Activated CD4-positive, alpha-beta T cell treated with anti-CD3 and anti-CD28 coated beads for 36 hours (primary cell): ENCODE measurements at regions not wholly inside any gene's neighbourhood (a gene's known extent, or its start where the extent isn't known, plus 50 kb on each side); places are given as distances from the start of the nearest gene placed in this dataset.
"Not testable (repeated sequence)": the region's sequence is repeated elsewhere in the genome, so short reads cannot be mapped to it uniquely, and the experiment has no call there.

Source experiments
- ATAC-seq: fragments of 200-7000 bp; cut with Tn5 transposase; one replicate; pipeline ENCODE4 v1.10.0; 2021; ENCODE audit warnings: mild to moderate bottlenecking, moderate library complexity
- CTCF ChIA-PET: fragments of 350-600 bp; sonication (Branson Sonifier 250); formaldehyde crosslinking; loops from one replicate; lab custom pipeline; 2021; ENCODE audit warnings: antibody characterized with exemption; lab: Charles Lee
- POLR2A ChIA-PET: fragments of 350-600 bp; sonication (Branson Sonifier 250); formaldehyde crosslinking; loops from one replicate; lab custom pipeline; 2021; ENCODE audit warnings: antibody characterized with exemption, inconsistent platforms; lab: Charles Lee
- DNase-seq: peaks from one replicate; pipeline ENCODE4 v3.0.0-alpha.2; 2020
- H3K27ac Mint-ChIP-seq: one replicate; pipeline ENCODE4 v1.8.0; 2021; ENCODE audit warnings: mixed read lengths
- H3K27me3 Mint-ChIP-seq: one replicate; pipeline ENCODE4 v1.8.0; 2021; ENCODE audit warnings: mixed read lengths
- H3K36me3 Mint-ChIP-seq: one replicate; pipeline ENCODE4 v1.8.0; 2021; ENCODE audit warnings: low read depth, mixed read lengths
- H3K4me1 Mint-ChIP-seq: one replicate; pipeline ENCODE4 v1.8.0; 2021; ENCODE audit warnings: mixed read lengths
- H3K4me3 Mint-ChIP-seq: one replicate; pipeline ENCODE4 v1.8.0; 2021; ENCODE audit warnings: mild to moderate bottlenecking, moderate library complexity, mixed read lengths
- H3K9me3 Mint-ChIP-seq: one replicate; pipeline ENCODE4 v1.8.0; 2021; ENCODE audit warnings: low read depth, mixed read lengths
- intact Hi-C, 2 experiments: fragments of 100-400 bp; cut with DNase I in 1 of 2; cut with micrococcal nuclease in 1 of 2; formaldehyde crosslinking; loops; one replicate each; pipeline versions ENCODE4 v1.14.2 to v1.15.1; 2022 to 2024; cut with DNase I, micrococcal nuclease

DNA sequence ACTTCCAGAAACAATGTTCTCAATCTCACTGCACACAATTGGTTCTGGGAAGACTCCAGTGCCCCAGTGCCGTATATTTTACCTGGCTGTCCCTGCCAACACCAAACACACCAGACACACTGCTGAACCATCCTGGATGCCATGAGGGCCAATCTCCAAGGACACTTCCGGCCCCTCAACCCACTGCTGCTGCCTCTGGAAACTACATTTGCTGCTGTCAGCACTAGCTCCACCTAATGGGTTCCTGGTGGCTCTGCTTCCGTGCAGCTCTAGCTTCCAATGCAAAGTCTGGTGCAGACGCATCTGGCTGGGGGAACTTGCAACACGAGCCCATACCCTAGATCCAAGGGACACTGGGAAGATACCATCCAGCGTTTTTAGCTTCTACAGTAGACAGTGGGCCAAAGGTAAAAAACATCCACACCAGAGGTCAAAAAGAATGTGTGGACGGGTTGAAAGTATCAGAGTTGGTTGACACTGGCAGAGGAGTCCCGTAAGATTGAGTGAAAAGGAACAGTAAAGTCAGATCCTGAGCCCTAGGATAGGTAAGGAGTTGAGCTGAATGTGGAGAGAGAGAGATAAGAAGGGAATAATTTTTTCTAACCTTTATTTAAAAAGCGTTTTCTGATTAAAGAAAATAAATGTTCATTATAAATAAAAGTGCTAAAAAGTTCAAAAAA lies 99.7 kb upstream of the KIF2A start:
- ChIA-PET CTCF (interaction anchor here (0.9 kb wide), 1 partner anchor 91 kb away, joined by 3 read pairs; no protein-coding TSS in a partner anchor), POLR2A (no interaction called here)
- peaks cover 32% of the 10 kb centered on the region for H3K27me3 Mint-ChIP-seq
- no peak overlapping the region for H3K4me3 Mint-ChIP-seq
- ATAC-seq: no peak
- DNase-seq: no peak
- H3K36me3 Mint-ChIP-seq: no peaks in the 10 kb centered on the region
- H3K27ac Mint-ChIP-seq: no peak overlapping the region
- H3K9me3 Mint-ChIP-seq: no peaks in the 10 kb centered on the region
- intact Hi-C loops: loop anchor here (10.0 kb wide), 1 partner anchor 569 kb away; no protein-coding TSS in a partner anchor
- H3K4me1 Mint-ChIP-seq: no peaks in the 10 kb centered on the region

GRCh38 chr5:62208218-62208852 lies 97.7 kb upstream of the KIF2A start:
- H3K36me3 Mint-ChIP-seq: no peaks in the 10 kb centered on the region
- POLR2A ChIA-PET: no interaction called here
- H3K4me3 Mint-ChIP-seq: no peak overlapping the region
- CTCF ChIA-PET: interaction anchor here (1.6 kb wide), 1 partner anchor 10 kb away, joined by 4 read pairs; no protein-coding TSS in a partner anchor
- ATAC-seq (no peak), DNase-seq (no peak)
- H3K9me3 Mint-ChIP-seq: no peaks in the 10 kb centered on the region
- intact Hi-C loops: loop anchor here (10.0 kb wide), 1 partner anchor 566 kb away; no protein-coding TSS in a partner anchor
- no peak overlapping the region for H3K27ac Mint-ChIP-seq
- H3K27me3 Mint-ChIP-seq: peaks cover 30% of the 10 kb centered on the region
- no peaks in the 10 kb centered on the region for H3K4me1 Mint-ChIP-seq

DNA sequence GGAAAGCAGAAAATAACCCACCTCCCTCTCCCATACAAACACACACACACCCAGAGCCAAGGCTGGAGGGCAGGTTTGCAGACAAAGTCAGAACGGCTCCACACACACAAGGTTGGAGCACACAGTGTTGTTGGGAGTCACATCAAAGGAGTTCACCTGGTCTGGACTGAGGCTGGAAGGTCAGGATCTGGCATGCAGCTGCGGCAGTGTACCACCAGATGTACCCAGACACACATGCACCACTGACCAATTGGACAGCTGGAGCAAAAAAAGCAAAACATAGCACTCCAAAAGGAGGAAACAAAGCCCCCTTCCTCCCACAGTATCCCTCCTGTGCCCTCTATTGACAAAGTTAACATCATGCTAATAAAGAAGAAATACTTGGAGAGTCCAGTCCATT lies 94.6 kb upstream of the KIF2A start:
- intact Hi-C loops: no loop called here
- H3K27ac Mint-ChIP-seq: no peak overlapping the region
- ChIA-PET CTCF (interaction anchor here (0.6 to 0.7 kb wide), 2 partner anchors 116 to 1072 kb away, joined by 3 read pairs; no protein-coding TSS in a partner anchor), POLR2A (no interaction called here)
- peaks cover 14% of the 10 kb centered on the region for H3K27me3 Mint-ChIP-seq
- DNase-seq: no peak
- no peak for ATAC-seq
- H3K4me1 Mint-ChIP-seq: peaks cover 4% of the 10 kb centered on the region
- H3K36me3 Mint-ChIP-seq: no peaks in the 10 kb centered on the region
- no peaks in the 10 kb centered on the region for H3K9me3 Mint-ChIP-seq
- no peak overlapping the region for H3K4me3 Mint-ChIP-seq

DNA sequence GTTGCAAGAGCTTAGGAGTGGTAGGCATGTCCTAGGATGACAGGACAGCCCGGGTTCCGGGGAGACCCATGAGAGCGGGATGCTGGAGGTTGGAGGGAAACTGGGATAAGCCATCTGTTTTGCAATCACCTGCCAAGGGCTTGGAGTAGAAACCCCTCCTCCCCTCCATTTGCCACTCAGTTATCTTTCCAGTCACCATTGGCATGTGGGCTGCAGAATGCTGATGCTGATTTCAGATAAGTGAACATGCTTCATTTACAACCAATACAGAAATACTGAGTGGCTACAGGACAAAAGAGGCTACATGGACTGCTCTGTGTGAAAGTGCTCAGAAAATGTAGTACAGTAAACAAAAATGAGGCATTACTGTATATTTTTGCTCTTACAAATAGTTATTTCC lies 93.4 kb upstream of the KIF2A start:
- H3K27ac Mint-ChIP-seq: no peak overlapping the region
- intact Hi-C loops: no loop called here
- no peaks in the 10 kb centered on the region for H3K36me3 Mint-ChIP-seq
- peaks cover 4% of the 10 kb centered on the region for H3K4me1 Mint-ChIP-seq
- CTCF ChIA-PET: no interaction called here
- ATAC-seq: no peak
- no peak overlapping the region for H3K4me3 Mint-ChIP-seq
- POLR2A ChIA-PET: no interaction called here
- peaks cover 13% of the 10 kb centered on the region for H3K27me3 Mint-ChIP-seq
- DNase-seq: no peak
- no peaks in the 10 kb centered on the region for H3K9me3 Mint-ChIP-seq

- Mint-ChIP-seq H3K9me3 (no peaks in the 10 kb centered on the region), H3K27ac (no peak overlapping the region), H3K4me3 (no peak overlapping the region), H3K36me3 (no peaks in the 10 kb centered on the region), H3K27me3 (peaks cover 9% of the 10 kb centered on the region), H3K4me1 (peaks cover 4% of the 10 kb centered on the region)
- ATAC-seq: peak; percentile 84
- DNase-seq: no peak
- intact Hi-C loops: no loop called here
- CTCF ChIA-PET: no interaction called here
- POLR2A ChIA-PET: no interaction called here
Measured at GRCh38 chr5:62214701-62215100, 91.3 kb upstream of the KIF2A start.

DNA sequence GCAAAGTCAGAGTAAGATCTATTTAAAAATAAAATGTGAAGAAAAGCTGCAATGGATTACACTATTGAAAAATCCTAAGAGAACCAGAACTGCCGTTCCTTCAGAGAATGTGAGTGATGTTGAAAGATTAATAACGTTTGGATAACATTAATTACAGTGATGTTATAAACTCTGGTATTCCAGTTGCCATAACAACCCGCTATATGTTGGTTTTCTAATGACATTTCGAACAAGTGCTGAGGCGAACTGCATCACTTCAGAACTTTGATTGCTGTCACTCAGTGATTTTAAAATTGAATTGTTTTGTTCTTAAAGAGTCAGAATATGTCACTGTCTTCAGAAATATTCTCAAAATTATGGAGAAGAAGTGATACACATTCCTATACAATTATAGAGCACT lies 89.4 kb upstream of the KIF2A start:
- H3K9me3 Mint-ChIP-seq, H3K27me3 Mint-ChIP-seq, H3K36me3 Mint-ChIP-seq, intact Hi-C loops, H3K4me1 Mint-ChIP-seq, H3K27ac Mint-ChIP-seq, DNase-seq, ATAC-seq, POLR2A ChIA-PET, CTCF ChIA-PET, H3K4me3 Mint-ChIP-seq: not testable (repeated sequence)

- intact Hi-C loops, POLR2A ChIA-PET, H3K9me3 Mint-ChIP-seq, H3K27ac Mint-ChIP-seq, CTCF ChIA-PET, DNase-seq, H3K36me3 Mint-ChIP-seq, ATAC-seq, H3K27me3 Mint-ChIP-seq, H3K4me3 Mint-ChIP-seq, H3K4me1 Mint-ChIP-seq: not testable (repeated sequence)
Measured at GRCh38 chr5:62217095-62217494, 88.9 kb upstream of the KIF2A start.

GRCh38 chr5:62218860-62219259 lies 87.1 kb upstream of the KIF2A start:
- intact Hi-C loops, ATAC-seq, H3K27me3 Mint-ChIP-seq, H3K9me3 Mint-ChIP-seq, POLR2A ChIA-PET, DNase-seq, H3K27ac Mint-ChIP-seq, H3K4me3 Mint-ChIP-seq, H3K4me1 Mint-ChIP-seq, H3K36me3 Mint-ChIP-seq: not testable (repeated sequence)
- CTCF ChIA-PET: interaction anchor here (1.2 kb wide), 1 partner anchor 134 kb away, joined by 4 read pairs; no protein-coding TSS in a partner anchor

DNA sequence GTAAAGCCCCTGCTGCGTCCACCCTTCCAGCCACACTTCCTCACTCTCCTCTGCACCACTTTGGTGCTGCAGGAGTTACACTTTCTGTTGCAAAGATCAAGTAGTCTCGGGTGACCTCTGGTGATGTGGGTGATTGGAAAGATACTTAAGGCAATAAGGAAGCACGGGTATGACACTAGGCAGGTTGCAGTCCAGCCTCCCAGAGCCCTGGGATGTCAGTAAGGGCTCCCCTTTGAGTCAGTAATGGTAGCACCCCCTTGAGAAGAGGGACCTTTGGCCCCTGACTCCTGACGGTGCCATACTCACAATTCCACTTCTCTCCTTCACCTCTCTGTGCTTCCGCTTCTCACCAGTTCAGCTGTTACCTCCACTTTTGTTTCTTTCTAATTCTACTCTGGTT lies 84.1 kb upstream of the KIF2A start:
- H3K27ac Mint-ChIP-seq, POLR2A ChIA-PET, H3K4me3 Mint-ChIP-seq, ATAC-seq, H3K27me3 Mint-ChIP-seq, H3K9me3 Mint-ChIP-seq, H3K36me3 Mint-ChIP-seq, CTCF ChIA-PET, DNase-seq: not testable (repeated sequence)
- intact Hi-C loops: loop anchor here (5.0 to 10.0 kb wide), 3 partner anchors 83 to 183 kb away; partner anchors contain the start of genes DIMT1 (in 2 of the 2) and KIF2A (in 1 of the 2)
- peaks cover 14% of the 10 kb centered on the region for H3K4me1 Mint-ChIP-seq

- H3K4me3 Mint-ChIP-seq, DNase-seq, ATAC-seq, H3K27me3 Mint-ChIP-seq, H3K36me3 Mint-ChIP-seq, POLR2A ChIA-PET, H3K27ac Mint-ChIP-seq, H3K9me3 Mint-ChIP-seq: not testable (repeated sequence)
- intact Hi-C loops: loop anchor here (5.0 to 10.0 kb wide), 3 partner anchors 82 to 182 kb away; partner anchors contain the start of genes DIMT1 (in 2 of the 2) and KIF2A (in 1 of the 2)
- CTCF ChIA-PET: interaction anchor here (0.7 kb wide), 1 partner anchor 130 kb away, joined by 3 read pairs; no protein-coding TSS in a partner anchor
- H3K4me1 Mint-ChIP-seq: peaks cover 14% of the 10 kb centered on the region
Measured at GRCh38 chr5:62222305-62222704, 83.7 kb upstream of the KIF2A start.

GRCh38 chr5:62223312-62223670 lies 82.7 kb upstream of the KIF2A start:
- ChIA-PET POLR2A (interaction anchor here (1.2 kb wide), 1 partner anchor 84 kb away, joined by 6 read pairs; no protein-coding TSS in a partner anchor), CTCF (interaction anchor here (1.8 to 2.1 kb wide), 5 partner anchors 105 to 189 kb away, joined by 6 to 18 read pairs (median 8); partner anchors contain the start of gene IPO11)
- intact Hi-C loops: loop anchor here (5.0 to 10.0 kb wide), 3 partner anchors 82 to 182 kb away; partner anchors contain the start of genes DIMT1 (in 2 of the 2) and KIF2A (in 1 of the 2)
- H3K36me3 Mint-ChIP-seq, H3K27me3 Mint-ChIP-seq, H3K9me3 Mint-ChIP-seq: not testable (repeated sequence)
- Mint-ChIP-seq H3K4me3 (peak overlapping the region; percentile 57), H3K4me1 (peaks cover 16% of the 10 kb centered on the region), H3K27ac (peak overlapping the region; percentile 83)
- DNase-seq (peak; percentile 86), ATAC-seq (peak; percentile 96)
